Suprapubic skin (tissue), 4 donors: ENCODE measurements at regions not wholly inside any gene's neighbourhood (a gene's known extent, or its start where the extent isn't known, plus 50 kb on each side); places are given as distances from the start of the nearest gene placed in this dataset.

Experiments
- CTCF ChIP-seq, 2 donors: fragments of 200-600 bp in 1 of 2; fragments of 450-650 bp in 1 of 2; sonication (generic) in 1 of 2; IDR thresholded peaks; one replicate each; pipeline ENCODE4 v1.5.1; 2016 to 2019; ENCODE audit warnings: antibody characterized with exemption in 2 of 2, mild to moderate bottlenecking in 1 of 2, moderate library complexity in 1 of 2
- EP300 ChIP-seq: sonication (generic); formaldehyde crosslinking; IDR thresholded peaks from one replicate; pipeline ENCODE4 v1.6.1; 2017; ENCODE audit warnings: antibody characterized with exemption
- POLR2A ChIP-seq, 2 donors: fragments of 450-650 bp; IDR thresholded peaks; one replicate each; pipeline ENCODE4 v1.6.1; 2017; ENCODE audit warnings: antibody characterized with exemption in 2 of 2, mild to moderate bottlenecking in 2 of 2, moderate library complexity in 2 of 2
- POLR2AphosphoS5 ChIP-seq, 3 donors: sonication (generic); formaldehyde crosslinking; IDR thresholded peaks; one replicate each; pipeline ENCODE4 v1.6.1; 2017; ENCODE audit warnings: antibody characterized with exemption in 3 of 3

GRCh38 chr13:109869312-109870237, 83.2 kb upstream of the IRS2 start:
- TF ChIP-seq POLR2AphosphoS5 (IDR thresholded peaks at IDR 0.05) (no peak), CTCF (IDR thresholded peaks at IDR 0.05) (no peak), POLR2A (IDR thresholded peaks at IDR 0.05) (no peak), EP300 (no peak)
